ENCODE measurements at regions not wholly inside any gene's neighbourhood (a gene's known extent, or its start where the extent isn't known, plus 50 kb on each side); places are given as distances from the start of the nearest gene placed in this dataset.

DNA sequence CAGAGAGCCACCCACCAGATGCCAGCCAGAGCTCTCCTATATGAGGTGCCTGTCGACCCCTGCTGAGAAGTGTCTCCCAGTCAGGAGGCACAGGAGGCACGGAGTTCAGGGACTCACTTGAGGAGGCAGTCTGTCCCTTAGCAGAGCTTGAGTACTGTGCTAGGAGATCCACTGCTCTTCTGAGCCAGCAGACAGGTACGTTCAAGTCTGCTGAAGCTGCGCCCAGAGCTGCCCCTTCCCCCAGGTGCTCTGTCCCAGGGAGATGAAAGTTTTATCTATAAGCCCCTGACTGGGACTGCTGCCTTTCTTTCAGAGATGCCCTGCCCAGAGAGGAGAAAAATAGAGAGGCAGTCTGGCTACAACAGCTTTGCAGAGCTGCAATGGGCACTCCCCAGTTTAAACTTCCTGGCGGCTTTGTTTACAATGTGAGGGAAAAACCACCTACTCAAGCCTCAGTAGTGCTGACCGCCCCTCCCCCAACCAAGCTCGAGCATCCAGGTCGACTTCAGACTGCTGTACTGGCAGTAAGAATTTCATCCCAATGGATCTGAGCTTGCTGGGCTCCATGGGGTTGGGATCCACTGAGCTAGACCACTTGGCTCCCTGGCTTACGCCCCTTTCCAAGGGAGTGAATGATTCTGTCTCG lies 146.7 kb upstream of the USP15 start:
- TF ChIP-seq, protein P1, sequence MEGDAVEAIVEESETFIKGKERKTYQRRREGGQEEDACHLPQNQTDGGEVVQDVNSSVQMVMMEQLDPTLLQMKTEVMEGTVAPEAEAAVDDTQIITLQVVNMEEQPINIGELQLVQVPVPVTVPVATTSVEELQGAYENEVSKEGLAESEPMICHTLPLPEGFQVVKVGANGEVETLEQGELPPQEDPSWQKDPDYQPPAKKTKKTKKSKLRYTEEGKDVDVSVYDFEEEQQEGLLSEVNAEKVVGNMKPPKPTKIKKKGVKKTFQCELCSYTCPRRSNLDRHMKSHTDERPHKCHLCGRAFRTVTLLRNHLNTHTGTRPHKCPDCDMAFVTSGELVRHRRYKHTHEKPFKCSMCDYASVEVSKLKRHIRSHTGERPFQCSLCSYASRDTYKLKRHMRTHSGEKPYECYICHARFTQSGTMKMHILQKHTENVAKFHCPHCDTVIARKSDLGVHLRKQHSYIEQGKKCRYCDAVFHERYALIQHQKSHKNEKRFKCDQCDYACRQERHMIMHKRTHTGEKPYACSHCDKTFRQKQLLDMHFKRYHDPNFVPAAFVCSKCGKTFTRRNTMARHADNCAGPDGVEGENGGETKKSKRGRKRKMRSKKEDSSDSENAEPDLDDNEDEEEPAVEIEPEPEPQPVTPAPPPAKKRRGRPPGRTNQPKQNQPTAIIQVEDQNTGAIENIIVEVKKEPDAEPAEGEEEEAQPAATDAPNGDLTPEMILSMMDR (conservative IDR thresholded peaks at IDR 0.05) = no peak
- TF ChIP-seq ZFX (IDR thresholded peaks at IDR 0.05) = no peak
